SU-DHL-6 (cell line): ENCODE measurements at regions not wholly inside any gene's neighbourhood (a gene's known extent, or its start where the extent isn't known, plus 50 kb on each side); places are given as distances from the start of the nearest gene placed in this dataset.

ENCODE experiments used
- H2AFZ ChIP-seq: fragments of 200-600 bp; sonication (generic); 2 replicates; pipeline ENCODE4 v1.6.1; 2014; ENCODE audit warnings: low read depth, mild to moderate bottlenecking, moderate library complexity, mixed read lengths, antibody characterized with exemption, low read length; ENCODE audit not compliant: severe bottlenecking
- H3F3A ChIP-seq: fragments of 200-600 bp; shearing (Covaris generic); 2 replicates; pipeline ENCODE4 v1.6.0; 2016; ENCODE audit warnings: antibody characterized with exemption, mild to moderate bottlenecking; ENCODE audit not compliant: insufficient read depth
- H3K27ac ChIP-seq: fragments of 200-600 bp; sonication (generic); 2 replicates; pipeline ENCODE4 v1.5.1; 2016; ENCODE audit warnings: low read depth, mild to moderate bottlenecking, low read length, moderate library complexity, mixed read lengths
- H3K27me3 ChIP-seq: fragments of 200-600 bp; sonication (generic), shearing (Covaris generic); 2 replicates; pipeline ENCODE4 v1.6.0; 2014; ENCODE audit warnings: mild to moderate bottlenecking, low read length
- H3K36me3 ChIP-seq: fragments of 200-600 bp; sonication (generic); 2 replicates; pipeline ENCODE4 v1.6.1; 2014; ENCODE audit warnings: mild to moderate bottlenecking, low read length, mixed read lengths
- H3K4me2 ChIP-seq: fragments of 300-600, 200-600 bp; shearing (Covaris generic), sonication (generic); 2 replicates; pipeline ENCODE4 v1.6.0; 2014; ENCODE audit warnings: low read length, low read depth, mild to moderate bottlenecking; ENCODE audit not compliant: poor library complexity, severe bottlenecking
- H3K4me3 ChIP-seq: fragments of 200-600 bp; sonication (generic); 2 replicates; pipeline ENCODE4 v1.5.1; 2014; ENCODE audit warnings: antibody characterized with exemption, low read length, mild to moderate bottlenecking, mixed read lengths; ENCODE audit not compliant: insufficient read depth, poor library complexity, severe bottlenecking
- H3K79me2 ChIP-seq: fragments of 200-600 bp; sonication (generic); 2 replicates; pipeline ENCODE4 v1.6.1; 2014; ENCODE audit warnings: mild to moderate bottlenecking, low read length, moderate library complexity; ENCODE audit not compliant: insufficient read depth
- H3K9ac ChIP-seq: fragments of 200-600 bp; sonication (generic); 2 replicates; pipeline ENCODE4 v1.7.0; 2014; ENCODE audit warnings: mild to moderate bottlenecking, low read length
- H3K9me2 ChIP-seq: fragments of 200-600 bp; sonication (generic); replicated peaks from 2 replicates; pipeline ENCODE4 v1.6.1; 2014; ENCODE audit warnings: low read length; ENCODE audit not compliant: insufficient read depth
- H3K9me3 ChIP-seq: fragments of 200-600 bp; sonication (generic); 2 replicates; pipeline ENCODE4 v1.6.1; 2014; ENCODE audit warnings: low read length, mixed read lengths; ENCODE audit not compliant: insufficient read depth
- H4K20me1 ChIP-seq: fragments of 200-600 bp; sonication (generic); 2 replicates; pipeline ENCODE4 v1.6.1; 2014; ENCODE audit warnings: low read depth, mild to moderate bottlenecking, antibody characterized with exemption, low read length, moderate library complexity, mixed read lengths
- CTCF ChIP-seq: fragments of 200-600 bp; sonication (generic); IDR thresholded peaks from one replicate; pipeline ENCODE4 v1.5.1; 2017; ENCODE audit warnings: antibody characterized with exemption, mild to moderate bottlenecking, low read length, moderate library complexity; ENCODE audit not compliant: insufficient read depth, poor library complexity, severe bottlenecking
- EZH2phosphoT487 ChIP-seq: fragments of 200-600 bp; sonication (generic), shearing (Covaris generic); conservative IDR thresholded peaks from 2 replicates; pipeline ENCODE4 v1.6.1; 2018; ENCODE audit warnings: mild to moderate bottlenecking, antibody characterized with exemption, low read length, moderate library complexity, mixed read lengths

- Histone ChIP-seq H3K79me2 (no peaks in the 10 kb centered on the region), H3K4me3 (no peak overlapping the region), H3K9me2 (no peaks in the 10 kb centered on the region), H3K9me3 (no peaks in the 10 kb centered on the region), H3F3A (no peaks in the 10 kb centered on the region), H3K36me3 (no peaks in the 10 kb centered on the region), H4K20me1 (no peaks in the 10 kb centered on the region), H2AFZ (no peak overlapping the region), H3K27ac (no peak overlapping the region), H3K27me3 (no peaks in the 10 kb centered on the region), H3K9ac (no peak overlapping the region), H3K4me2 (no peak overlapping the region)
- TF ChIP-seq CTCF, result no peak
- no peak for TF ChIP-seq EZH2phosphoT487
Observed at GRCh38 chr10:34868589-34868988, 53.5 kb upstream of the PARD3 start.

- no peak overlapping the region for H3K27ac ChIP-seq
- no peaks in the 10 kb centered on the region for H4K20me1 ChIP-seq
- H3K9me3 ChIP-seq, result no peaks in the 10 kb centered on the region
- no peak overlapping the region for H2AFZ ChIP-seq
- H3K9ac ChIP-seq, result no peak overlapping the region
- H3K79me2 ChIP-seq, result no peaks in the 10 kb centered on the region
- no peaks in the 10 kb centered on the region for H3K36me3 ChIP-seq
- H3K4me3 ChIP-seq, result no peak overlapping the region
- H3F3A ChIP-seq, result no peaks in the 10 kb centered on the region
- H3K9me2 ChIP-seq, result no peaks in the 10 kb centered on the region
- no peaks in the 10 kb centered on the region for H3K27me3 ChIP-seq
- H3K4me2 ChIP-seq, result no peak overlapping the region
- TF ChIP-seq CTCF, result no peak
- TF ChIP-seq EZH2phosphoT487, result no peak
Observed at GRCh38 chr10:34866848-34867247, 51.8 kb upstream of the PARD3 start.
